Stimulated activated naive CD8-positive, alpha-beta T cell treated with anti-CD3 and anti-CD28 coated beads, Interleukin-15, Interleukin-2, amounts not matched to agents 100 ng/mL and 50 ng/mL, for 24 hours (primary cell): ENCODE measurements at regions not wholly inside any gene's neighbourhood (a gene's known extent, or its start where the extent isn't known, plus 50 kb on each side); places are given as distances from the start of the nearest gene placed in this dataset.
"Not testable (repeated sequence)": the region's sequence is repeated elsewhere in the genome, so short reads cannot be mapped to it uniquely, and the experiment has no call there.

ENCODE experiments used
- H3K27ac Mint-ChIP-seq: one replicate; pipeline ENCODE4 v1.8.0; 2021; ENCODE audit warnings: mild to moderate bottlenecking, mixed read lengths
- H3K27me3 Mint-ChIP-seq: one replicate; pipeline ENCODE4 v1.8.0; 2021; ENCODE audit warnings: mixed read lengths
- H3K36me3 Mint-ChIP-seq: one replicate; pipeline ENCODE4 v1.8.0; 2021; ENCODE audit warnings: low read depth, mixed read lengths
- H3K4me1 Mint-ChIP-seq: one replicate; pipeline ENCODE4 v1.8.0; 2021; ENCODE audit warnings: low read depth, mixed read lengths
- H3K4me3 Mint-ChIP-seq: one replicate; pipeline ENCODE4 v1.8.0; 2021; ENCODE audit warnings: mild to moderate bottlenecking, mixed read lengths
- H3K9me3 Mint-ChIP-seq: one replicate; pipeline ENCODE4 v1.8.0; 2021; ENCODE audit warnings: mixed read lengths

- Mint-ChIP-seq H3K4me1 (peaks cover 4% of the 10 kb centered on the region), H3K4me3 (no peak overlapping the region), H3K27ac (no peak overlapping the region), H3K9me3 (no peaks in the 10 kb centered on the region), H3K36me3 (no peaks in the 10 kb centered on the region), H3K27me3 (peaks cover 34% of the 10 kb centered on the region)
Observed at GRCh38 chr1:10945991-10946509, 66.4 kb upstream of the TARDBP start.

DNA sequence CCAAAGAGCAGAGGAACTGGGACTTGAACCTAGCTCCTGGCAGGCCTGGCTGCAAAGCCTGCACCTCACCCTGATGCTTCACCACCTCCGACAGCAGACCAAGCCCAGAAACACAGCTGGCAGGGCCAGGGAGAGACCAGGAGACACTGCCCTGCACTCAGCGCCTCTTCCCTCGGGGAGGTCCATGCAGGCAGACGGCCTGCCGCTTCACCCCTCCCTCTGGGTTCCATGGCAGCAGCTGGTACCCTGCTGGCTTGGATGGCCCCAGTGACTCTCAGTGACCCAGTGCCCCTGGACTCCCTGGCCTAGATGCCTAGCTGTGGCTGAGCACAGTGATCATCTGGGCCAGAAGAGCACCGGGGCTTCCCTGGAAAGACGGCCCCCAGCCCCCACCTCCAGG is 65.3 kb upstream of the TARDBP start:
- Mint-ChIP-seq H3K4me1 (no peaks in the 10 kb centered on the region), H3K36me3 (no peaks in the 10 kb centered on the region), H3K4me3 (no peak overlapping the region)

GRCh38 chr1:10947691-10948462 is 64.6 kb upstream of the TARDBP start:
- no peak overlapping the region for H3K27ac Mint-ChIP-seq

More for the DNA sequence above, 65.3 kb upstream of the TARDBP start:
- Mint-ChIP-seq H3K27ac (no peak overlapping the region), H3K27me3 (peaks cover 36% of the 10 kb centered on the region), H3K9me3 (no peaks in the 10 kb centered on the region)

DNA sequence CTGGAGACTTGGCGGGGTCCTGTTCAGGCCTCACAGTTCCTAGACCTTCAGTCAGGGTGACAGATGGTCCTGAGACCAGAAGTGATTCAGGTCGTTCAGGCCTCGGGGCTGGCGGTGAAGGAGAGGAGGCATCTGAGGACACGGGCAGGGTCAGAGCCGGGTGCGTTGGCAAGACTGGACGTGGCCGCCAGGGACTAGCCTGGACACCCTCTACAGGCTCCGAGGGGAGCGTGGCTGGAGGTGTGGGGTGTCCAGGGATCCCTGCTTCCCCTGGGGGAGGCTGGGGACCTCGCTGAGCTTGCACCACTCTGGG is 64.0 kb upstream of the TARDBP start:
- Mint-ChIP-seq H3K27ac (no peak overlapping the region), H3K4me1 (no peaks in the 10 kb centered on the region), H3K9me3 (no peaks in the 10 kb centered on the region), H3K36me3 (no peaks in the 10 kb centered on the region), H3K4me3 (no peak overlapping the region), H3K27me3 (peaks cover 30% of the 10 kb centered on the region)

More at GRCh38 chr1:10947691-10948462, 64.6 kb upstream of the TARDBP start:
- Mint-ChIP-seq H3K4me1 (no peaks in the 10 kb centered on the region), H3K9me3 (no peaks in the 10 kb centered on the region), H3K36me3 (no peaks in the 10 kb centered on the region), H3K4me3 (no peak overlapping the region), H3K27me3 (peaks cover 34% of the 10 kb centered on the region)

DNA sequence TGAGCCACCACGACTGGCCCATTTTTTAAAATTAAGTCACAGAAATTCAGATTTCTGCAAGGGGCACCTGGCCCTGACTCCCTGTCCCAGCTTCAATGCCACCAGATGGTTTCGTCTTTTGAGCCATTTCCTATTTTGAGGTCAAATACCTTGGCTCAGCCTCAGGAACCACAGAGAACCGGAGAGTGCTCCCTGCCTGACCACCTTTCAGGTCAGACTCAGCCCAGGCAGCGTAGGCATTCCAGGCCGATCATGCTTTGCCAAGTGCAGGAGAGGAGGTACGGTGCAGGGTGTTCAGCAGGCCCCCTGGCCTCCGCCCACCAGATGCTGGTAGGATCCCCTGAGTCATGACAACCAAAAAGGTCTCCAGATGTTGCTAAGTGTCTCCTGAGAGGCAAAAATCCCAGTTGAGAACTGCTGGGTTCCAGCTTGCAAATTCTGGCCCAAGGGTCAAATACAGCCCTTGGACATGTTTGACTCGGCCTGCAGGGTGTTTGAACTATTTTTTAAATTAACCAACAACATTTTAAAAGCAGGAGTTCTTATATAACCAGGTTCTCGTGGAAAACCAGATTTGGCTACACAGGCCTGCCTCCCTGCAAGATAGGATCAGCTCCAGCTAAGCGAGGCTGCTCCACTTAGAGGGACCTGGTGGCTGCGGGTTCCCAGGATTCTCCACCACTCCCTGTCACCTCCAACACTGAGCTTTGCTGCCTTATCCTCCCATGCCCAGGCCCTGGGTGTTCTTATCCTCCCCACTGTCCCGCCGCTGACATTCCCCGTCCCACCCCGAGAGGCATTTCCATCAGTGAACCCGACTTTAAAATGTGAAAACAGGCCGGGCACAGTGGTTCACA is 61.9 kb upstream of the TARDBP start:
- H3K27ac Mint-ChIP-seq: no peak overlapping the region

DNA sequence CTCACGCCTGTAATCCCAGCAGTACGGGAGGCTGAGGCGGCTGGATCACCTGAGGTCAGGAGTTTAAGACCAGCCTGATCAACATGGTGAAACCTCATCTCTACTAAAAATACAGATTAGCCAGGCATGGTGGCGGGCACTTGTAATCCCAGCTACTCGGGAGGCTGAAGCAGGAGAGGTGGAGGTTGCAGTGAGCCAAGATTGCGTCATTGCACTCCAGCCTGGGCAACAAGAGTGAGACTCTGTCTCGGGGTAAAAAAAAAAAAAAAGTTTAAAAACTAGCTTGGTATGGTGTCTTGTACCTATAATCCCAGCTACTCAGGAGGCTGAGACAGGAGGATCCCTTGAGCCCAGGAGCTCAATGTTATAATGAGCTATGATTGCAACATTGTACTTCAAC is 61.2 kb upstream of the TARDBP start:
- not testable (repeated sequence) for H3K4me1 Mint-ChIP-seq, H3K27me3 Mint-ChIP-seq, H3K36me3 Mint-ChIP-seq, H3K9me3 Mint-ChIP-seq, H3K4me3 Mint-ChIP-seq, H3K27ac Mint-ChIP-seq

More for the DNA sequence above, 61.9 kb upstream of the TARDBP start:
- Mint-ChIP-seq H3K27me3 (peaks cover 12% of the 10 kb centered on the region), H3K4me3 (no peak overlapping the region), H3K4me1 (no peaks in the 10 kb centered on the region), H3K36me3 (no peaks in the 10 kb centered on the region), H3K9me3 (no peaks in the 10 kb centered on the region)

GRCh38 chr1:10951961-10952360 is 60.5 kb upstream of the TARDBP start:
- no peak overlapping the region for H3K27ac Mint-ChIP-seq
- no peak overlapping the region for H3K4me3 Mint-ChIP-seq
- peaks cover 10% of the 10 kb centered on the region for H3K27me3 Mint-ChIP-seq
- no peaks in the 10 kb centered on the region for H3K4me1 Mint-ChIP-seq
- no peaks in the 10 kb centered on the region for H3K9me3 Mint-ChIP-seq
- no peaks in the 10 kb centered on the region for H3K36me3 Mint-ChIP-seq

GRCh38 chr1:10953505-10954193 is 58.8 kb upstream of the TARDBP start:
- peaks cover 10% of the 10 kb centered on the region for H3K27me3 Mint-ChIP-seq

GRCh38 chr1:10957133-10957532 is 55.3 kb upstream of the TARDBP start:
- no peaks in the 10 kb centered on the region for H3K9me3 Mint-ChIP-seq
- H3K27me3 Mint-ChIP-seq: peaks cover 15% of the 10 kb centered on the region
- H3K4me3 Mint-ChIP-seq: no peak overlapping the region
- H3K4me1 Mint-ChIP-seq: no peaks in the 10 kb centered on the region
- H3K27ac Mint-ChIP-seq: no peak overlapping the region
- no peaks in the 10 kb centered on the region for H3K36me3 Mint-ChIP-seq

More at GRCh38 chr1:10953505-10954193, 58.8 kb upstream of the TARDBP start:
- Mint-ChIP-seq H3K4me3 (no peak overlapping the region), H3K36me3 (no peaks in the 10 kb centered on the region), H3K4me1 (no peaks in the 10 kb centered on the region), H3K9me3 (no peaks in the 10 kb centered on the region), H3K27ac (no peak overlapping the region)

DNA sequence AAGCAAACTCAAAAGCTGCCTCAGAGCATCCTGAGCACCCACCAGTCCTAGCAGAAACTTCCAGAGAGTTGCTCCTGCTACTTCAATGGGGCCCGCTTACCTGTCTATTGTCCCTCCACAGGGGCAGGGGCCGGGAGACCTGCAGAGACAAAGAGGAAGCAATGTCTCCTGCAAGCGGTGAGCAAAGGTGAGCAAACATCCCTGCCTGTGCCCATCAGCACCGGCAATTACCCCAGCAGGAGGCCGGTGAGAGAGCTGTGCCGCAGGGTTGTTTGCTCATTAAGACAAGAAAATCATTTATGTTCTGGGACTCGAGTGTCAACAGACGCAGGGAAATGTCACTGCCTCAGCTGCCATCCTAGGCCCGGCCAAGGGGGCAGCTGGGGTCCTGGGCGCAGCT is 53.8 kb upstream of the TARDBP start:
- Mint-ChIP-seq H3K4me3 (no peak overlapping the region), H3K36me3 (no peaks in the 10 kb centered on the region), H3K9me3 (no peaks in the 10 kb centered on the region), H3K27ac (no peak overlapping the region), H3K27me3 (peaks cover 10% of the 10 kb centered on the region), H3K4me1 (no peaks in the 10 kb centered on the region)

- Mint-ChIP-seq H3K4me3 (no peak overlapping the region), H3K27ac (no peak overlapping the region), H3K4me1 (peaks cover 18% of the 10 kb centered on the region), H3K36me3 (no peaks in the 10 kb centered on the region), H3K9me3 (no peaks in the 10 kb centered on the region), H3K27me3 (peaks cover 17% of the 10 kb centered on the region)
Observed at GRCh38 chr1:10960411-10961299, 51.8 kb upstream of the TARDBP start.

GRCh38 chr1:10961300-10961833 is 51.1 kb upstream of the TARDBP start:
- Mint-ChIP-seq H3K4me1 (peaks cover 24% of the 10 kb centered on the region), H3K9me3 (no peaks in the 10 kb centered on the region), H3K4me3 (no peak overlapping the region), H3K36me3 (no peaks in the 10 kb centered on the region), H3K27me3 (peaks cover 17% of the 10 kb centered on the region), H3K27ac (no peak overlapping the region)

- peaks cover 21% of the 10 kb centered on the region for H3K27me3 Mint-ChIP-seq
- no peaks in the 10 kb centered on the region for H3K36me3 Mint-ChIP-seq
- H3K4me3 Mint-ChIP-seq: no peak overlapping the region
- peaks cover 24% of the 10 kb centered on the region for H3K4me1 Mint-ChIP-seq
- no peaks in the 10 kb centered on the region for H3K9me3 Mint-ChIP-seq
- H3K27ac Mint-ChIP-seq: no peak overlapping the region
Observed at GRCh38 chr1:10962483-10962882, 50.0 kb upstream of the TARDBP start.
